ENCODE measurements at regions not wholly inside any gene's neighbourhood (a gene's known extent, or its start where the extent isn't known, plus 50 kb on each side); places are given as distances from the start of the nearest gene placed in this dataset.

GRCh38 chr14:101073598-101073965 is 170.1 kb upstream of the RTL1 start:
- TF ChIP-seq CTCF (conservative IDR thresholded peaks at IDR 0.05; ENCODE audit: low read length), result no peak
- no peak for TF ChIP-seq EZH2phosphoT487 (IDR thresholded peaks at IDR 0.05; ENCODE audit: borderline replicate concordance, low read depth, low read length)

All from OCI-LY7 (cell line).